ENCODE measurements at regions not wholly inside any gene's neighbourhood (a gene's known extent, or its start where the extent isn't known, plus 50 kb on each side); places are given as distances from the start of the nearest gene placed in this dataset.

DNA sequence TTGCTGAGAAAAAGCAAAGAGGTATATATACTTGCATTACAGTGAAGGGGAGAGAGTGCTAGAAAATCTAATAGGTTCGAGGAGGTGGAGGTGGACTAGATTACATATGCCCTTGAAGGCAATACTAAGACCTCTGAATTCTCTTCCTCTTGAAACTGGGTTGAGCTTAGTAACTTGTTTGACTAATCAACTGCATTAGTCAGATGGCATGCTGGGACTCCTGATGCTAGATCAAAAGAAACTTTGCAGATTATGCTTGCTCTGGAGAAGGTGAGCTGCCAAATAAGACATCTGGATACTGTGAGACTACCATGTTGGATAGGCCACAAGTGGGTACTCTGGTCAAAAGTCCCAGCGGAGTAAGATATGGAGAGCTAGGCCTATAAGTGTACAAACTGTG, 331.3 kb downstream of the KLF5 start:
- H3K27me3 ChIP-seq = no peaks in the 10 kb centered on the region
- H3K4me3 ChIP-seq = no peak overlapping the region
- H3K9me3 ChIP-seq = no peaks in the 10 kb centered on the region
- ATAC-seq (no peak), DNase-seq (no peak)
- H3K4me1 ChIP-seq = no peaks in the 10 kb centered on the region
- no peak overlapping the region for H3K27ac ChIP-seq
- intact Hi-C loops (cut with DNase I) = no loop called here
- H3K36me3 ChIP-seq = no peaks in the 10 kb centered on the region
- TF ChIP-seq, protein P1, sequence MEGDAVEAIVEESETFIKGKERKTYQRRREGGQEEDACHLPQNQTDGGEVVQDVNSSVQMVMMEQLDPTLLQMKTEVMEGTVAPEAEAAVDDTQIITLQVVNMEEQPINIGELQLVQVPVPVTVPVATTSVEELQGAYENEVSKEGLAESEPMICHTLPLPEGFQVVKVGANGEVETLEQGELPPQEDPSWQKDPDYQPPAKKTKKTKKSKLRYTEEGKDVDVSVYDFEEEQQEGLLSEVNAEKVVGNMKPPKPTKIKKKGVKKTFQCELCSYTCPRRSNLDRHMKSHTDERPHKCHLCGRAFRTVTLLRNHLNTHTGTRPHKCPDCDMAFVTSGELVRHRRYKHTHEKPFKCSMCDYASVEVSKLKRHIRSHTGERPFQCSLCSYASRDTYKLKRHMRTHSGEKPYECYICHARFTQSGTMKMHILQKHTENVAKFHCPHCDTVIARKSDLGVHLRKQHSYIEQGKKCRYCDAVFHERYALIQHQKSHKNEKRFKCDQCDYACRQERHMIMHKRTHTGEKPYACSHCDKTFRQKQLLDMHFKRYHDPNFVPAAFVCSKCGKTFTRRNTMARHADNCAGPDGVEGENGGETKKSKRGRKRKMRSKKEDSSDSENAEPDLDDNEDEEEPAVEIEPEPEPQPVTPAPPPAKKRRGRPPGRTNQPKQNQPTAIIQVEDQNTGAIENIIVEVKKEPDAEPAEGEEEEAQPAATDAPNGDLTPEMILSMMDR (IDR thresholded peaks at IDR 0.05) = no peak

DNA sequence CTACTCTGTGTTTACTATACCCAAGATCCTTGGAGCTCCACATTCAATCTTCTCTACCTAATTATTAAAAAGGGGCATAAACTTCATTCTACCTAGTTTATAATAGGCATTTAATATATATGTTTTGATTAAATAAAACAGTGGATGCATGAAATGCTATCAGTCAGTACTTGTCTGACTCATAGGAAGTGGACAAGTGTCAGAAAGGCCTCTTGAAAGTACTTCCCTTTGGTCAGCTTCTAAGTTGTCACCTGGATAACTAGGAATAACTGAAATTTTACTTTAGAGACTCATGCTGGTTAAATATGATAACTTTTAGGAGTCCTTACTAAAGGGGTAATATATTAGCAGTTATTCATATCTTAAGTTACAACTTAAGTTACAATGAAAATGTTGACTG, 329.8 kb downstream of the KLF5 start:
- ATAC-seq = no peak
- Histone ChIP-seq H3K36me3 (no peaks in the 10 kb centered on the region), H3K4me3 (no peak overlapping the region), H3K9me3 (no peaks in the 10 kb centered on the region), H3K27me3 (no peaks in the 10 kb centered on the region), H3K4me1 (no peaks in the 10 kb centered on the region), H3K27ac (no peak overlapping the region)
- TF ChIP-seq, protein P1 (IDR thresholded peaks at IDR 0.05) = no peak
- no peak for DNase-seq
- intact Hi-C loops (cut with DNase I) = no loop called here

DNA sequence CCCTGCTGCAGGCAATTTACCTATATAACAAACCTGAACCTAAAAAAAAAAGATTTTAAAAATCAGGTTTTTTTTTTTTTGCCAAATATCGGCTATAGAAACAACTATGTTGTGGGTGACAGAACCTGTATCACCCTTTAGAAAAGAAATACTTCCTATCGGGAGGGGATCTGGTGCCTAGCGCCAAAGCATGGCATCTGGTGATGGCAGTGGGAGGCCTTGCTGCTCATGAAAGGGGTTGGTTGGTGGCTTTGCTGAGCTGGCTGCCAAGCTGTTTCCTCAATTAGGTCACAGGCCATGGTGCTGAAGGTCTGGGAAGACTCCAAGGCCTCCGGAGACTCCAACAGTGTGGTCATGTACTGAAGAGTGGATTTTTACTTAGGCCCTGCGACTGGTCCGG, 328.5 kb downstream of the KLF5 start:
- no peak for ATAC-seq
- H3K4me3 ChIP-seq = no peak overlapping the region
- TF ChIP-seq, protein P1 (IDR thresholded peaks at IDR 0.05) = no peak
- H3K4me1 ChIP-seq = no peaks in the 10 kb centered on the region
- H3K9me3 ChIP-seq = no peaks in the 10 kb centered on the region
- intact Hi-C loops (cut with DNase I) = no loop called here
- H3K36me3 ChIP-seq = no peaks in the 10 kb centered on the region
- H3K27me3 ChIP-seq = no peaks in the 10 kb centered on the region
- no peak overlapping the region for H3K27ac ChIP-seq
- DNase-seq = no peak

DNA sequence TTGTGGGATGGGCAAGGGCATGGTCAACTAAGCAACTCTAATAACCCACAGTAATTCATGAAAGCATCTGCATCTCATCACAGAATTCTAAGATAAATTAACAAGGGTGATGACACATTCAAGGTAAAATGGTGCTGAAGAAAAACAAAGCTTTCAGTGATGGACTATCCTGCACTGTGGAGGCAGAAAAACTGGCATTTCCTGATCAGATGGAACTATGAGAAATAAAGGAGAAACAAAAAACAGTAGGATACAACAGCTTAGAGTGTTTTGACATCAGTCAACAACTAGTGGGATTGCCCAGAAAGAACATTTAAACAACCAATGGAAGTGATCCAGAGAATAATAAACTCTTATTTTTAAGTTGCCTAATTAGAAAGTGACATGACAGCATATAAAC, 327.0 kb downstream of the KLF5 start:
- TF ChIP-seq, protein P1 (IDR thresholded peaks at IDR 0.05) = no peak

DNA sequence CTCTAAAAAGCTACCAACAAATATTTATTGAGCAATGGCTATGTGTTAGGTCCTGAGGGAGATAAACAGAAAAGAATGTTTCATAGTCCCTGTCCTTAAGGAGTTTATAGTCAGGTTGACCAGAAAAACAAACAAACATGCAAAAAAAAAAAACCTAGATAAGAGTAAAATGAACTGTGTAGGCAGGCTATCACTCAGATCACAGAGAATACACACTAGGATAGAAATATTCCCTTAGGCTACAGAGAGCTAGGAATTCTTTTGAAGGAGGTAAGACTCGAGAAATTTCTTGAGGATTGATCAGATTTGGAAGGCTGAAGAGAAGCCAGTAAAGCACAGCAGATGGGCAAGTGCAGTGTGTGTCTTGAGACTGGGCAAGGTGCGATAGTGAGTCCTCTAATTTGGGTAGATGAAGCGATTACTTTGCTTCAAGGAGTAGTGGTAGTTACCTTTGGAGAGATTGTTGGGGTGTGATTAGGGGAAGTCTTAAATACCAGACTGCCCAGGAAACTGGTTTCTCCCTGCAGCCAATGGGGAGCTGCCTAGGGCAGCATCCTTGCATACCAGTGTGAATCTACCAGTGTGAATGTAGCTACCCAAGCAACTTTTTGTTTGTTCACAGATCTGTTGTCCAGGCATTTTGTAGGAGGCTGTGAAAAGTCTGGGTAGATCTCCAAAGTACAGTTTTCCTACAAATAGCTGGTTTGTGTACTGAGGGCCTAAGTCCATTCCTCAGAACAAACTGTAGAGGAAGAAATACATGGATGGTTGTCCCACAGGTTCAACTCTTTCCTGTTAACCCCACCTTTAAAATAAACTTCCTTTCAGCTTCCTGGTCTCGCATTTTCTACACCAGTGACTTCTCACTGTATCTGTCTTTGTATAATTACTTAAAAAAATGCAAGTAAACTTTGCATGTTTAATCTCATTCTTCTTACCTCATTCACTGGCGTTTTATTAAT, 314.1 kb downstream of the KLF5 start:
- intact Hi-C loops (cut with DNase I) = no loop called here
- no peaks in the 10 kb centered on the region for H3K9me3 ChIP-seq
- H3K36me3 ChIP-seq = no peaks in the 10 kb centered on the region
- DNase-seq (no peak), ATAC-seq (no peak)
- no peaks in the 10 kb centered on the region for H3K27me3 ChIP-seq
- H3K4me1 ChIP-seq = no peaks in the 10 kb centered on the region
- H3K4me3 ChIP-seq = no peak overlapping the region
- no peak overlapping the region for H3K27ac ChIP-seq
- TF ChIP-seq, protein P1 (IDR thresholded peaks at IDR 0.05) = no peak

More for the DNA sequence above, 327.0 kb downstream of the KLF5 start:
- no peaks in the 10 kb centered on the region for H3K36me3 ChIP-seq
- H3K27ac ChIP-seq = no peak overlapping the region
- intact Hi-C loops (cut with DNase I) = no loop called here
- no peaks in the 10 kb centered on the region for H3K4me1 ChIP-seq
- no peaks in the 10 kb centered on the region for H3K27me3 ChIP-seq
- no peak for DNase-seq
- H3K4me3 ChIP-seq = no peak overlapping the region
- H3K9me3 ChIP-seq = no peaks in the 10 kb centered on the region
- no peak for ATAC-seq

Data from upper lobe of right lung (tissue), 1 donor.